Lower leg skin (tissue), 3 donors: ENCODE measurements at regions not wholly inside any gene's neighbourhood (a gene's known extent, or its start where the extent isn't known, plus 50 kb on each side); places are given as distances from the start of the nearest gene placed in this dataset.

Source experiments
- CTCF ChIP-seq, 3 donors: fragments of 450-650 bp; IDR thresholded peaks; one replicate each; pipeline ENCODE4 v1.5.1; 2016; ENCODE audit warnings: antibody characterized with exemption in 3 of 3, mild to moderate bottlenecking in 3 of 3, moderate library complexity in 2 of 3
- POLR2A ChIP-seq, 2 donors: fragments of 450-650 bp; IDR thresholded peaks; one replicate each; pipeline ENCODE4 v1.6.1; 2016 to 2017; ENCODE audit warnings: antibody characterized with exemption in 2 of 2, mild to moderate bottlenecking in 1 of 2, moderate library complexity in 1 of 2

GRCh38 chr20:54860716-54861115 is 385.3 kb downstream of the DOK5 start:
- TF ChIP-seq CTCF (IDR thresholded peaks at IDR 0.05) (no peak), POLR2A (IDR thresholded peaks at IDR 0.05) (no peak)
